HCT116 (cell line): ENCODE measurements at regions not wholly inside any gene's neighbourhood (a gene's known extent, or its start where the extent isn't known, plus 50 kb on each side); places are given as distances from the start of the nearest gene placed in this dataset.

Experiments used
- ATAC-seq: fragments of 200-7000 bp; cut with Tn5 transposase; 2 replicates; pipeline ENCODE4 v1.9.1; 2020; ENCODE audit warnings: mild to moderate bottlenecking, moderate library complexity
- BruUV-seq: library from RNA; stranded (reverse); fragments of 400-500 nt; replicated peaks from 2 replicates; lab custom pipeline; 2021; lab: Mats Ljungman, UMichigan
- CTCF ChIA-PET: fragments of 300-600 bp; sonication (Branson Sonifier 250); formaldehyde crosslinking; loops from one replicate; lab custom pipeline; 2021; ENCODE audit warnings: antibody characterized with exemption; lab: Charles Lee
- POLR2A ChIA-PET: fragments of 300-600, 350-600 bp; sonication (Branson Sonifier 250); formaldehyde crosslinking; loops from one replicate; lab custom pipeline; 2021; ENCODE audit warnings: antibody characterized with exemption; lab: Charles Lee
- RAD21 ChIA-PET, 2 experiments: fragments of 300-600 bp; sonication (Branson Sonifier 250); formaldehyde crosslinking; loops; one replicate each; lab custom pipeline; 2023; ENCODE audit warnings: low total read pairs in 2 of 2; ENCODE audit not compliant: uncharacterized antibody in 2 of 2, unreplicated experiment in 2 of 2, low non-redundant PET in 1 of 2; lab: Charles Lee
- DNase-seq: peaks from one replicate; pipeline ENCODE4 v3.0.0-alpha.2; 2010; ENCODE audit warnings: low read depth, low spot score
- H2AFZ ChIP-seq: fragments of 200-600 bp; shearing (Covaris generic), sonication (generic); 2 replicates; pipeline ENCODE4 v1.6.1; 2017; ENCODE audit warnings: low read depth, mixed run types, mixed read lengths, antibody characterized with exemption, low read length; ENCODE audit not compliant: poor library complexity, severe bottlenecking
- H3K27ac ChIP-seq: 2 replicates; pipeline ENCODE4 v1.5.1; 2012; ENCODE audit warnings: low read depth, low read length
- H3K27me3 ChIP-seq: fragments of 200-600 bp; sonication (generic); 2 replicates; pipeline ENCODE4 v1.6.1; 2016; ENCODE audit warnings: mixed run types, low read length, mixed read lengths; ENCODE audit not compliant: insufficient read depth
- H3K36me3 ChIP-seq, 2 experiments: fragments of 200-500 bp in 1 of 2; fragments of 200-600 bp in 1 of 2; sonication (Bioruptor generic) in 1 of 2; sonication (generic) in 1 of 2; 2 replicates each; pipeline versions ENCODE4 v1.5.1 to v1.6.1; 2014 to 2016; ENCODE audit warnings: low read length in 2 of 2, inconsistent platforms in 1 of 2, mixed read lengths in 1 of 2, mixed run types in 1 of 2; ENCODE audit not compliant: insufficient read depth in 2 of 2, control insufficient read depth in 1 of 2
- H3K4me1 ChIP-seq, 2 experiments: fragments of 200-600 bp in 1 of 2; sonication (generic) in 1 of 2; 2 replicates each; pipeline versions ENCODE4 v1.5.1 to v1.6.1; 2012 to 2017; ENCODE audit warnings: low read length in 2 of 2, inconsistent platforms in 1 of 2, mild to moderate bottlenecking in 1 of 2, mixed read lengths in 1 of 2, mixed run types in 1 of 2, moderate library complexity in 1 of 2; ENCODE audit not compliant: insufficient read depth in 2 of 2, control insufficient read depth in 1 of 2
- H3K4me2 ChIP-seq: fragments of 200-600 bp; sonication (generic); 2 replicates; pipeline ENCODE4 v1.6.1; 2017; ENCODE audit warnings: mixed run types, low read length, mixed read lengths
- H3K4me3 ChIP-seq, 2 experiments: fragments of 200-600 bp in 1 of 2; sonication (generic) in 1 of 2; replicated peaks in 1 of 2; 2 replicates each; pipeline ENCODE4 v1.5.1; 2011 to 2016; ENCODE audit warnings: low read length in 2 of 2, control low read depth in 1 of 2, low read depth in 1 of 2, mild to moderate bottlenecking in 1 of 2, mixed read lengths in 1 of 2, mixed run types in 1 of 2
- H3K79me2 ChIP-seq: fragments of 200-600 bp; sonication (generic); 2 replicates; pipeline ENCODE4 v1.6.1; 2017; ENCODE audit warnings: mild to moderate bottlenecking, mixed run types, low read length, moderate library complexity, mixed read lengths; ENCODE audit not compliant: insufficient read depth
- H3K9ac ChIP-seq: fragments of 200-600 bp; sonication (generic); 2 replicates; pipeline ENCODE4 v1.6.1; 2016; ENCODE audit warnings: low read length, mixed read lengths
- H3K9me2 ChIP-seq: fragments of 200-600 bp; sonication (generic), shearing (Covaris generic); 2 replicates; pipeline ENCODE4 v1.6.1; 2017; ENCODE audit warnings: mixed run types, mild to moderate bottlenecking, moderate library complexity; ENCODE audit not compliant: insufficient read depth
- H3K9me3 ChIP-seq, 2 experiments: fragments of 200-500 bp in 1 of 2; fragments of 200-600 bp in 1 of 2; sonication (Bioruptor generic) in 1 of 2; sonication (generic) in 1 of 2; 2 replicates each; pipeline ENCODE4 v1.6.1; 2014 to 2017; ENCODE audit warnings: low read length in 2 of 2, mixed read lengths in 2 of 2, inconsistent platforms in 1 of 2, low read depth in 1 of 2, mild to moderate bottlenecking in 1 of 2, mixed run types in 1 of 2, moderate library complexity in 1 of 2; ENCODE audit not compliant: control insufficient read depth in 1 of 2, insufficient read depth in 1 of 2
- H4K20me1 ChIP-seq: fragments of 200-600 bp; sonication (generic), shearing (Covaris generic); 2 replicates; pipeline ENCODE4 v1.6.1; 2017; ENCODE audit warnings: mixed run types, mild to moderate bottlenecking, moderate library complexity; ENCODE audit not compliant: insufficient read depth
- EGR1 ChIP-seq: IDR thresholded peaks from 2 replicates; pipeline ENCODE4 v1.6.1; 2012; ENCODE audit warnings: low read depth
- EZH2phosphoT487 ChIP-seq: fragments of 200-600 bp; IDR thresholded peaks from 2 replicates; pipeline ENCODE4 v1.6.1; 2018; ENCODE audit warnings: antibody characterized with exemption, borderline replicate concordance
- FOSL1 ChIP-seq: IDR thresholded peaks from 2 replicates; pipeline ENCODE4 v1.6.1; 2012; ENCODE audit warnings: low read depth
- JUND ChIP-seq: IDR thresholded peaks from 2 replicates; pipeline ENCODE4 v1.6.1; 2012
- POLR2A ChIP-seq: IDR thresholded peaks from 2 replicates; pipeline ENCODE4 v1.7.0; 2011; ENCODE audit warnings: borderline replicate concordance; ENCODE audit not compliant: insufficient read depth, insufficient read length; ENCODE audit errors: extremely low read depth
- RAD21 ChIP-seq: IDR thresholded peaks from 2 replicates; pipeline ENCODE4 v1.6.1; 2012; ENCODE audit warnings: low read depth, mild to moderate bottlenecking
- SIN3A ChIP-seq: IDR thresholded peaks from 2 replicates; pipeline ENCODE4 v1.6.1; 2012; ENCODE audit warnings: low read depth
- SP1 ChIP-seq: IDR thresholded peaks from 2 replicates; pipeline ENCODE4 v1.6.1; 2012; ENCODE audit warnings: low read depth
- ZFX ChIP-seq: fragments of 450-650 bp; IDR thresholded peaks from 2 replicates; pipeline ENCODE4 v1.6.1; 2017
- intact Hi-C: fragments of 100-400 bp; cut with micrococcal nuclease; formaldehyde crosslinking; loops from 2 replicates; pipeline ENCODE4 v1.10.0; 2022
- TF ChIP-seq, protein P1 (sequence below): IDR thresholded peaks from 2 replicates; pipeline ENCODE4 v1.6.1; 2012; ENCODE audit warnings: low read depth
- TF ChIP-seq, protein P2 (sequence below), 3 experiments: fragments of 200-600 bp in 1 of 3; sonication (generic) in 1 of 3; IDR thresholded peaks in 2 of 3; conservative IDR thresholded peaks in 1 of 3; 2 replicates each; pipeline ENCODE4 v1.5.1; 2012 to 2017; ENCODE audit warnings: low read depth in 2 of 3, low read length in 2 of 3, antibody characterized with exemption in 1 of 3, borderline replicate concordance in 1 of 3, control low read depth in 1 of 3, mild to moderate bottlenecking in 1 of 3, mixed read lengths in 1 of 3, mixed run types in 1 of 3, moderate library complexity in 1 of 3; ENCODE audit not compliant: insufficient read depth in 1 of 3

DNA sequence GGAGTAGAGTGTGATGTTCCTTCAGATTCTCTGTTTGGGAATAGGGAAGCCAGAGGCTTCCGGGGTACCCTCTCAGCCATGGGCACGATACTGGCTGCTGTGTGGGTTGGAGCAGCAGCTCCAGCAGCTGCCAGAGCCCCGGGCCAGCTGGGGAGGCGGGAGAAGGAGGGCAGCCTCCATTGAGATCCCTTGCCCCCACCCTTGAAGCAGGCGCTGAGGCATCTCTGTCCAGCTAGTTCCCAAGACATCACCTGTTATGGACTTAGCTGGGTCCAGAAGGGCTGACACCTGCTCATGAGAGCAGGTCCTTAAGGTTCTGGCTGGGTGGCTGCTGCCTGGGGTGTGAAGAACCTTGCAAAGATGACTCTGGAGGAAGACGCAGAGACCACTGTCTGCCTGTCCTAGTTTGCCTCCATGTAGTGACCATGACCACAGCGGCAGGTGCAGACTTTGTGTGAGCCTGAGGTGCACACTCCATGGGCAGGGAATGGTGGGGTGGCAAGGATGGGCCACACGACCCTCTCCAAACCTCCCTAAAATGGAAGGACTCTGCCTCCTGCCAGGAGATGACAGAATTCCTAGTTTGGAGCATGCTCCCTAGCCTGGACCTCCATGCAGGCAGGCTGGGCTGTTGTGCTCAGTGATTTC is 222.6 kb upstream of the C1orf174 start:
- Histone ChIP-seq H3K36me3 (no peaks in the 10 kb centered on the region), H3K9me3 (no peaks in the 10 kb centered on the region), H3K4me2 (no peak overlapping the region), H3K4me1 (no peaks in the 10 kb centered on the region), H4K20me1 (no peaks in the 10 kb centered on the region; the same call in 1 of the 2 replicates), H3K27me3 (peaks cover 9% of the 10 kb centered on the region; the same call in 1 of the 2 replicates), H3K9ac (no peak overlapping the region), H3K4me3 (no peak overlapping the region), H2AFZ (no peak overlapping the region), H3K9me2 (no peaks in the 10 kb centered on the region), H3K27ac (no peak overlapping the region), H3K79me2 (no peaks in the 10 kb centered on the region)
- ChIA-PET RAD21 (no interaction called here), CTCF (no interaction called here), POLR2A (no interaction called here)
- ATAC-seq (no peak), DNase-seq (no peak)
- intact Hi-C loops, result no loop called here
- TF ChIP-seq FOSL1, result no peak
- TF ChIP-seq JUND, result no peak
- TF ChIP-seq, protein P1, sequence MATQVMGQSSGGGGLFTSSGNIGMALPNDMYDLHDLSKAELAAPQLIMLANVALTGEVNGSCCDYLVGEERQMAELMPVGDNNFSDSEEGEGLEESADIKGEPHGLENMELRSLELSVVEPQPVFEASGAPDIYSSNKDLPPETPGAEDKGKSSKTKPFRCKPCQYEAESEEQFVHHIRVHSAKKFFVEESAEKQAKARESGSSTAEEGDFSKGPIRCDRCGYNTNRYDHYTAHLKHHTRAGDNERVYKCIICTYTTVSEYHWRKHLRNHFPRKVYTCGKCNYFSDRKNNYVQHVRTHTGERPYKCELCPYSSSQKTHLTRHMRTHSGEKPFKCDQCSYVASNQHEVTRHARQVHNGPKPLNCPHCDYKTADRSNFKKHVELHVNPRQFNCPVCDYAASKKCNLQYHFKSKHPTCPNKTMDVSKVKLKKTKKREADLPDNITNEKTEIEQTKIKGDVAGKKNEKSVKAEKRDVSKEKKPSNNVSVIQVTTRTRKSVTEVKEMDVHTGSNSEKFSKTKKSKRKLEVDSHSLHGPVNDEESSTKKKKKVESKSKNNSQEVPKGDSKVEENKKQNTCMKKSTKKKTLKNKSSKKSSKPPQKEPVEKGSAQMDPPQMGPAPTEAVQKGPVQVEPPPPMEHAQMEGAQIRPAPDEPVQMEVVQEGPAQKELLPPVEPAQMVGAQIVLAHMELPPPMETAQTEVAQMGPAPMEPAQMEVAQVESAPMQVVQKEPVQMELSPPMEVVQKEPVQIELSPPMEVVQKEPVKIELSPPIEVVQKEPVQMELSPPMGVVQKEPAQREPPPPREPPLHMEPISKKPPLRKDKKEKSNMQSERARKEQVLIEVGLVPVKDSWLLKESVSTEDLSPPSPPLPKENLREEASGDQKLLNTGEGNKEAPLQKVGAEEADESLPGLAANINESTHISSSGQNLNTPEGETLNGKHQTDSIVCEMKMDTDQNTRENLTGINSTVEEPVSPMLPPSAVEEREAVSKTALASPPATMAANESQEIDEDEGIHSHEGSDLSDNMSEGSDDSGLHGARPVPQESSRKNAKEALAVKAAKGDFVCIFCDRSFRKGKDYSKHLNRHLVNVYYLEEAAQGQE, result no peak
- no peak for TF ChIP-seq POLR2A
- no peak for TF ChIP-seq RAD21
- no TSS peak for BruUV-seq

DNA sequence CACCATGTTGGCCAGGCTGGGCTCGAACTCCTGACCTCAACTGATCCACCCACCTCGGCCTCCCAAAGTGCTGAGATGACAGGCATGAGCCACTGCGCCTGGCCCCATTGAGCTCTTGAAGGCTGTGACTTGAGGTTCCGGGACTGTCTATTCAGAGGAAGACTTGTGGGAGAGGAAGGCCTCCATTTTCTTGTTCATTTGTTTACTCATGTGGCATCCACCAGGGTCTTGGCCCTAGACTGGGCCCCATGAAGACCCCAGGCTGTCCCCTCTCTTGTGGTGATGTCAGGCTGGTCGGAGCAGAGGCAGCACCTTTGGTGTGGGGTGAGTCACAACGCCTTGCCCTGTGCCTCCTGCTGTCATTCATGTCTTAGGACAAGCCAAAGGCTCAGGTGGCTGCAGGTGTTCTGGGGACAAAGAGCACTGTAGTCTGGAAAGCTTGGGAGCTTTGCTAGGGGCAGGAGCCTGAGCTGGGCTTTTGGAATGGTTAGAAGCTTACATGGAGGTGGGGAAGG is 224.6 kb upstream of the C1orf174 start:
- H4K20me1 ChIP-seq, result no peaks in the 10 kb centered on the region; the same call in 1 of the 2 replicates
- no peak overlapping the region for H3K4me2 ChIP-seq
- no TSS peak for BruUV-seq
- DNase-seq (no peak), ATAC-seq (no peak)
- ChIA-PET RAD21 (no interaction called here), CTCF (no interaction called here), POLR2A (no interaction called here)
- H3K36me3 ChIP-seq, result no peaks in the 10 kb centered on the region
- no peak overlapping the region for H3K27ac ChIP-seq
- H3K9me2 ChIP-seq, result no peaks in the 10 kb centered on the region
- no peaks in the 10 kb centered on the region for H3K79me2 ChIP-seq
- no peaks in the 10 kb centered on the region for H3K4me1 ChIP-seq
- intact Hi-C loops, result no loop called here
- 0 out of 2 replicates have a peak, but pooled peaks cover 1% of the 10 kb centered on the region for H3K27me3 ChIP-seq
- H3K9ac ChIP-seq, result no peak overlapping the region
- TF ChIP-seq SP1 (no peak), EGR1 (no peak), SIN3A (no peak), ZFX (no peak), EZH2phosphoT487 (no peak)
- TF ChIP-seq, protein P2, sequence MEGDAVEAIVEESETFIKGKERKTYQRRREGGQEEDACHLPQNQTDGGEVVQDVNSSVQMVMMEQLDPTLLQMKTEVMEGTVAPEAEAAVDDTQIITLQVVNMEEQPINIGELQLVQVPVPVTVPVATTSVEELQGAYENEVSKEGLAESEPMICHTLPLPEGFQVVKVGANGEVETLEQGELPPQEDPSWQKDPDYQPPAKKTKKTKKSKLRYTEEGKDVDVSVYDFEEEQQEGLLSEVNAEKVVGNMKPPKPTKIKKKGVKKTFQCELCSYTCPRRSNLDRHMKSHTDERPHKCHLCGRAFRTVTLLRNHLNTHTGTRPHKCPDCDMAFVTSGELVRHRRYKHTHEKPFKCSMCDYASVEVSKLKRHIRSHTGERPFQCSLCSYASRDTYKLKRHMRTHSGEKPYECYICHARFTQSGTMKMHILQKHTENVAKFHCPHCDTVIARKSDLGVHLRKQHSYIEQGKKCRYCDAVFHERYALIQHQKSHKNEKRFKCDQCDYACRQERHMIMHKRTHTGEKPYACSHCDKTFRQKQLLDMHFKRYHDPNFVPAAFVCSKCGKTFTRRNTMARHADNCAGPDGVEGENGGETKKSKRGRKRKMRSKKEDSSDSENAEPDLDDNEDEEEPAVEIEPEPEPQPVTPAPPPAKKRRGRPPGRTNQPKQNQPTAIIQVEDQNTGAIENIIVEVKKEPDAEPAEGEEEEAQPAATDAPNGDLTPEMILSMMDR (IDR thresholded peaks at IDR 0.05 in 2 of 3, conservative IDR thresholded peaks at IDR 0.05 in 1 of 3; ENCODE audit: borderline replicate concordance in 1 of 3, insufficient read depth in 1 of 3, low read depth in 2 of 3, low read length in 2 of 3), result no peak
- no peak overlapping the region for H3K4me3 ChIP-seq
- H2AFZ ChIP-seq, result no peak overlapping the region
- no peaks in the 10 kb centered on the region for H3K9me3 ChIP-seq
